Stimulated activated CD4-positive, alpha-beta T cell treated with anti-CD3 and anti-CD28 coated beads, Interleukin-2, amount 100 ng/mL, for 48 hours (primary cell): ENCODE measurements at regions not wholly inside any gene's neighbourhood (a gene's known extent, or its start where the extent isn't known, plus 50 kb on each side); places are given as distances from the start of the nearest gene placed in this dataset.
"Not testable (repeated sequence)": the region's sequence is repeated elsewhere in the genome, so short reads cannot be mapped to it uniquely, and the experiment has no call there.

ENCODE experiments used
- DNase-seq, 2 donors: peaks; one replicate each; pipeline ENCODE4 v3.0.0-alpha.2; 2020

- no peak for DNase-seq
These were observed 593.1 kb downstream of the NUF2 start for GRCh38 chr1:163914785-163915413.

DNA sequence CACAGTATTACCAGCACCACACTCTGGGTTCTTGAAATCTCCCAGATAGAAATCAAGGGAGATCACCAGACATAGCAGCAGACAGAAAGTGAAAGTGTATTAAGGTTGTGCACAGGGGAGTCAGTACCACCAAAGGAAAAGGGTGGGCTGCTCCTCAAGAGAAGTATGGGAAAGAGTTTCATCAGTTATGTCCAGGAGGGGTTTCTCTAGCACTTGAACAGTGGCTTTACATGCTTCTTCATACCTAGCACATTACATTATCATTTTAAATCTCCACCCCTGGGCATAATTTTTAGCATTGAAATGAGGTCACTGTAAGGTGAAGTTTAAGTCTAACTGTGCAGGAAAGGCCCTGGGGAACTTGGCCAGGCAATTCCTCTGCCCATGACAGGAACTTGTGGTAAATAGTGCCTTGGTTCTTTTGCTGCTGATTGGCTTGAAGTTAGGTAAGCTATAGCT lies 601.0 kb downstream of the NUF2 start:
- no peak for DNase-seq

DNA sequence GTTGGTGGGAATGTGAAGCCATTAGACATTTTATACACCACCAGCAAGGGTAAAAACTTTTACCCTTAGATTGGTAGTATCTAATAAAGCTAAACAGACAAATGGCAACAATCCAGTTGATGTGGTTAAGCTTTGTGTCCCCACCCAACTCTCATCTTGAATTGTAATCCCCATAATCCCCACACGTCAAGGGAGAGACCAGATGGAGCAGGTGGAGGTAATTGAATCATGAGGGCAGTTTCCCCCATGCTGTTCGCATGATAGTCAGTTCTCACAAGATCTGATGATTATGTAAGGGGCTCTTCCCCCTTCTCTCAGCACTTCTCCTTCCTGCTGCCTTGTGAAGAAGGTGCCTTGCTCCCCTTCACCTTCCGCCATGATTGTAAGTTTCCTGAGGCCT lies 602.3 kb downstream of the NUF2 start:
- DNase-seq: no peak

DNA sequence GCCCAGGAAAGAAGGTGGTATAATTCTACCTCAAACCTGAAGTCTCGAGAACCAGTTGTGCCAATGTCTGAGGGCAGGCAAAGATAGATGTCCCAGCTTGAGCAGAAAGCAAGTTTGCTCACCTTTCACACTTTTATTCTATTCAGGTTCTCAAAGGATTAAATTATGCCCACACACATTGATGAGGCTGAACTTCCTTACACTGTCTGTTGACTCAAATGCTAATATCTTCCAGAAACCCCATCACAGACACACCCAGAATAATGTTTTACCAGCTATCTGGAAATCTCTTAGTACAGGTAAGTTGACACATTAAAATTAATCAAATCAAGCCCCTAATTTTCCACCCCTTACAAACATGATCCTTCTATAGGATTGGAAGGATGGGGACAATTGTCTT lies 605.7 kb downstream of the NUF2 start:
- no peak for DNase-seq

GRCh38 chr1:163928069-163928468 lies 606.3 kb downstream of the NUF2 start:
- DNase-seq: no peak

DNA sequence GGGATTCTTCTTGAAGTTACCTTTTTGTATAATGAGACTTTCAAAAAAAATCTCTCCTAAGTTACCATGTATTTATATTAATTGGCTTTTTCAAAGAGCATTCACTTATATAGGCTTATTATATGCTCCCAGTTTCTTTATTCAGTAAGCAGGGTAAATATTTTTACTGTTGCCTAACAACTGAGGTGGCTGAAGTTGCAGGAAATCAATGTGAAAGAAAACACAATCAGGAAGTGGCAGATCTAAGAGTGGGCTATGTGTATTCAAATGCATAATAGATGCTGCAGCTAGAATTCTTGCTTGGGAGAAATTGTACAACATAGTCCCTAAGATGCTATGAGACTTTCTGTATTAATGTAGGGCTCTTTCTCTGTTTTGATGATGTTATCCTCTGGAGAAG lies 606.9 kb downstream of the NUF2 start:
- DNase-seq: no peak

DNA sequence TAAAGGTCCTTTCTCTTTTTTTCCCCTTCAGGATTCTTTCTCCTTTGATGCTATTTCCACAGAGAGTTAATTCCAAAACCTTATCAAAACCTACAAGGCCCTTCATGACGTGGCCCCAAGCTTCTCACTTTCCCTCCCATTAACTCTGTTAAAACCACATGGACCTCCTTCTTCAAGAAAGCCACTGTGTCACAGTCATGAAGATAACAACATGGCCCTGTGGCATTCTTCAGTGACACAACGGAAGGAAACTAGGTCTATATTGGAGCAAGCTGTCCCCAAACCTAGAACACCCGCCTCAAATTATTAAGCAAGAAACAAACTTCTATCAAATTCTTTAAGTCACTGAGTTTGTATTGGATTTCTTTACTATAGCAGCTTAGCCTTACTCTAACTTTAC lies 611.1 kb downstream of the NUF2 start:
- DNase-seq: no peak

GRCh38 chr1:163933437-163933836 lies 611.7 kb downstream of the NUF2 start:
- no peak for DNase-seq

DNA sequence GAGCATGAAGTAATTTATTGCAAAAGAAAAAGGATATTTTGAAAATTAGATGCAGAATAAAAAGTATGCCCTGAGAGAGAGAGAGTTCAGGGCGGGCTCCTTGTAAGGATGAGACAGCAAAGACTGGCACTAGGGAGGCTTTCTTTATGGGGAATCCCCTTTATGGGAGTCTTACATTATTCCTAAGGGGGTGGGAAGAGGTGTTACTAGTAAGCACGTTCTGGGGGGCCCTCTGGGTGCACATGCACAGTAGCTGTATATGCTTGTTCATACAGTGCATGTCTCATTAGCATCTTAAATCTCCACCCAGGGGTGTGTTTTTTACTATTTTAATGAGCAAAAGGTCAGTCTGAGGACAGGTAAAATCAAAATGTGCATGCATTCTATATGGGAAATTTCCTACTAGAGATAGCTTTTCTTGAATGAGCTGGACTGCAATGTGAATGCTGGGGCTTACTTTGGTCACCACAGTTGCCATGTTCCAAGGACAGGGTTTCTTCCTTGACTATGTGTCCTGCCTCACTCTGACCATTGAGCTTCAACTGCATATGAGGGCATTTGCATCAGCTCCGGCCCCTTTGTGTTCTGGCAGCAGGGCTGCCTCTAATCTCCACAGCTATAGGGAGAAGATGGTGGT lies 614.1 kb downstream of the NUF2 start:
- no peak for DNase-seq

DNA sequence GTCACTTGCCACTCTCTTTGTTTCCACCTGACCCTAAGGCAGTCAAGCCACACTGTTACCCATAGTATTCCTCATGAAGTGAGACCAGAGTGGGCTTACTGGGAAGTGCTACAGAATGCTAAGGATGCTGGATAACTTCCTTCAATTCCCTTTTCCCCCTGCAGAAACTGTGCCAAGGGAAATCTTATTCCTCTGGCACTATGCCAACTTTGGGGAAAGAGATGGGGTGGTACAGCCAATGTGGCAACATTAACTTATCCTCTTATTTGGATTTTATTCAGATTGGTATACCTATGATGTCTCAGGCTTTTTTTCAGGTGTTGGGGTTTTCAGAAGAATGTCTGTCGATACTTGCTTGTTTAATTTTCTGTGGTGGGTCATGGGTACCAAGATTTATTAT lies 599.4 kb upstream of the PBX1 start:
- DNase-seq: no peak

DNA sequence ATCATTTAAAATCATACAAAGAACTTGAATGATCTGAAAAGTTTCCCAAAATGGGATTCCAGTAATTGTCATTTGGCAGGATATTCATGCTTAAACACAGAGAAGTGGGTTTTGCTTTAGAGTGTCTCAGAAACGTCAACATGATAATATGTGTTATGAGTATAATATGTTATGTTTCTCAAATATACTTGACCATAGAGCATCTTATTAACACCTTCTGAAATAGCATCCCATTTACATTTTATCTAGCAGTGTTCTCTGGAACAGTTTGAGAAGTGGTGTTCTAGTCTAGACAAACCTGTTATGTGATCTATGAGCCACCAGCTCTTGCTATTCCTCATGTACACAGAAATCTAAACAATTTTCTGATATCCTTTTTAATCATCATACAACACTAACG lies 588.8 kb upstream of the PBX1 start:
- no peak for DNase-seq

GRCh38 chr1:163970699-163971098 lies 588.3 kb upstream of the PBX1 start:
- no peak for DNase-seq

GRCh38 chr1:163973586-163973985 lies 585.4 kb upstream of the PBX1 start:
- no peak for DNase-seq

DNA sequence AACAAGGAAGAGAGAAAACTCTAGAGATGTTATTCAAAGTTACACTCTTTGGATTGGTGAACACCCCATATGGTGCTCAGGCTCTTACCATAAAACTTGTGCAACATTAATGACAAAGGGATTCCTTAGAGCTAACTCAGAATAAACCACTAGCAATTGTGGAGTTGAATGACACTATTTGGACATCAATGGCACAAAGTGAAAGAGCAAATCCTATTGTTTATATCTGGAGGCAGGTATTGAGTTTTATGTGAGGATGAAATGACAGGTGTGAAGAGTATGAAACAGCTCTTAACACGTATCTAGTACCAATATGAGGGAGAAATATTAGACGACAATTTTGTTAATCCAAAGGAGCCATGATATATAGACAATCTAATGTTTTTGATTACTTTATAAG lies 584.9 kb upstream of the PBX1 start:
- no peak for DNase-seq

- DNase-seq: no peak
These were observed 578.6 kb upstream of the PBX1 start for GRCh38 chr1:163980394-163980793.

GRCh38 chr1:163981500-163982030 lies 577.4 kb upstream of the PBX1 start:
- no peak for DNase-seq

GRCh38 chr1:163983097-163983496 lies 575.9 kb upstream of the PBX1 start:
- no peak for DNase-seq

DNA sequence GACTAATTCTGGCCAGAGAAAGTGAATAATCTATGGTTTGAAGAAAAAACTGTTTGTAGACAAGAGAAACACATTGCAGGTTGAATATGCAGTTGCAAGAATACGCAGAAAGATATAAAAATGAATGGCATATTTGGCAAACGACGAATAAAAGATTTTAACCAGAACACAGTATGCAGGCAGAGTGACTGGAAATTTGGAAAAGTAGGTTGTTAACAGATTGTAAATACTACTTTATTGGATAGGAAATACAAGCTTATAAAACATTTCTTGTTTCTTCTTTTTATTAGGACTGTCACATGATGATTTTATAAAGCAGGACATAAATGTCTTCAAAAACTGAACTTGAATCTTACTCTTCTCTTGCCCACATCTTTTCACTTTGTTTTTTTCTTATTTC lies 573.3 kb upstream of the PBX1 start:
- DNase-seq: no peak

- no peak for DNase-seq
These were observed 559.9 kb upstream of the PBX1 start for GRCh38 chr1:163999131-163999530.

GRCh38 chr1:164006186-164006585 lies 552.8 kb upstream of the PBX1 start:
- DNase-seq: not testable (repeated sequence)

GRCh38 chr1:164006621-164007020 lies 552.4 kb upstream of the PBX1 start:
- no peak for DNase-seq

GRCh38 chr1:164017239-164017638 lies 541.7 kb upstream of the PBX1 start:
- no peak for DNase-seq

DNA sequence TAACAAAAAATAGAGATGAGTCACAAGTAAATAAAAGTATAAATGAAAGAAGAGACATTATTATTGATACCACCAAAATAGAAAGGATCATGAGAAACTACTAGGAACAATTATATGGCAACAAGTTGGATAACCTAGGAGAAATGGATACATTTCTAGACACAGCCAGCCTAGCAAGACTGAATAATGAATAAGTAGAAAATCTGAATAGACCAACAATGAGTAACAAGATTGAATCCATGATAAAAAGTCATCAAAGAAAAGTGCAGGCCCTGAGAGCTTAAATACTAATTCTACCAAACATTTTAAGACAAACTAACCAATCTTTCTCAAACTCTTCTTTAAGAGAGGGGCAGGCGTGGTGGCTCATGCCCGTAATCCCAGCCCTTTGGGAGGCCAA lies 538.6 kb upstream of the PBX1 start:
- DNase-seq: no peak

- DNase-seq: no peak
These were observed 537.2 kb upstream of the PBX1 start for GRCh38 chr1:164021813-164022212.

DNA sequence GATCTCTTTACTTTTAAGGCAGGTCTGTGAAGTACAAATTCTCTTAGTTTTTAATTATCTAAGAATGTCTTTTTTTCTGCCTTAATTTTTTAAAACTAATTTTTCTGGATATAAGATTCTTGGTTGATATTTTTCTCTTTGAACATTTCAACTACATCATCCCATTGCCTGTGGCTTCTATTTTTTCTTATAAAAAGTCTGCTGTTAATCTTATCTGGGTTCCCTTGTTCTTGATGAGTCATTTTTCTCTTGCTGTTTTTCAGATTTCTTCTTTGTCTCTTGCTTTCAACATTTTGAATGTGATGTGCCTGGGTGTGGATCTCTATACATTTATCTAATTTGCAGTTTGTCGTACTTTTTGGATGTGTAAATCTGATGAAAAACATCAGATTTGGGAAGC lies 525.2 kb upstream of the PBX1 start:
- DNase-seq: no peak
